ENCODE measurements at regions not wholly inside any gene's neighbourhood (a gene's known extent, or its start where the extent isn't known, plus 50 kb on each side); places are given as distances from the start of the nearest gene placed in this dataset.

GRCh38 chr16:86643671-86644070, 65.3 kb downstream of the FOXL1 start (continued):
- TF ChIP-seq PRDM15 (CRISPR knock-in tag; IDR thresholded peaks at IDR 0.05) (no peak), ATF2 (IDR thresholded peaks at IDR 0.05; ENCODE audit: low read length) (no peak)

GRCh38 chr16:86647561-86647960, 69.2 kb downstream of the FOXL1 start:
- no peak overlapping the region for H3K9ac ChIP-seq (ENCODE audit: control insufficient read depth, insufficient read depth, low read length)
- RAD21 ChIA-PET (ENCODE audit: unreplicated experiment) = no interaction called here
- no TSS peak for BruUV-seq (replicated peaks)
- H3K27me3 ChIP-seq (replicated peaks in 1 of 2; ENCODE audit: control insufficient read depth in 2 of 2, insufficient read depth in 2 of 2, low read length in 1 of 2) = no peaks in the 10 kb centered on the region
- CTCF ChIA-PET = no interaction called here
- WGBS (ENCODE audit: insufficient coverage, insufficient replicate concordance, low lambda C conversion rate, missing lambda C conversion rate) = 0% methylated on average over 2 of the region's 2 CpGs
- no peak overlapping the region for H3K27ac ChIP-seq (ENCODE audit: control insufficient read depth, insufficient read depth)
- in situ Hi-C loops (cut with MboI) = no loop called here
- no peaks in the 10 kb centered on the region for H3K9me3 ChIP-seq (replicated peaks; ENCODE audit: control insufficient read depth, insufficient read depth, low read length)
- FAIRE-seq = no peak
- intact Hi-C loops (cut with micrococcal nuclease; ENCODE audit: unreplicated experiment) = no loop called here
- no peaks in the 10 kb centered on the region for H4K20me1 ChIP-seq (ENCODE audit: control insufficient read depth, insufficient read depth)
- no peaks in the 10 kb centered on the region for H3K36me3 ChIP-seq (ENCODE audit: control insufficient read depth in 2 of 2, insufficient read depth in 2 of 2, low read length in 1 of 2)
- no peak overlapping the region for H3K4me2 ChIP-seq (ENCODE audit: control insufficient read depth, insufficient read depth)
- no peak for DNase-seq (ENCODE audit: low read depth, low spot score)
- no peak overlapping the region for H3K4me3 ChIP-seq
- POLR2A ChIA-PET = no interaction called here
- H3K4me1 ChIP-seq (ENCODE audit: control insufficient read depth, insufficient read depth, low read length) = no peaks in the 10 kb centered on the region
- no peak for ATAC-seq
- H3K79me2 ChIP-seq (ENCODE audit: control insufficient read depth, insufficient read depth, low read length) = no peaks in the 10 kb centered on the region
- H2AFZ ChIP-seq (ENCODE audit: control insufficient read depth, low read depth, low read length) = no peak overlapping the region
- SMC1A ChIA-PET (ENCODE audit: uncharacterized antibody, unreplicated experiment) = interaction anchor here (1.0 kb wide), 1 partner anchor 17 kb away, joined by 5 read pairs; no protein-coding TSS in a partner anchor
- TF ChIP-seq ZSCAN29 (IDR thresholded peaks at IDR 0.05) (no peak), CHD1 (IDR thresholded peaks at IDR 0.05; ENCODE audit: low read depth, low read length) (no peak), EGR1 (IDR thresholded peaks at IDR 0.05; ENCODE audit: borderline replicate concordance in 1 of 2, low read depth in 2 of 2, low read length in 2 of 2) (no peak), RCOR1 (conservative IDR thresholded peaks at IDR 0.05; ENCODE audit: low read depth, low read length) (no peak), USF1 (IDR thresholded peaks at IDR 0.05; ENCODE audit: borderline replicate concordance, extremely low read length, insufficient read depth, low read depth, low read length) (no peak), CHD2 (IDR thresholded peaks at IDR 0.05; ENCODE audit: borderline replicate concordance, low read depth, low read length) (no peak), PML (IDR thresholded peaks at IDR 0.05; ENCODE audit: low read length) (no peak), PBX3 (IDR thresholded peaks at IDR 0.05; ENCODE audit: insufficient replicate concordance, low read depth, low read length) (no peak), E2F4 (IDR thresholded peaks at IDR 0.05; ENCODE audit: low read depth, low read length) (no peak), BACH1 (IDR thresholded peaks at IDR 0.05; ENCODE audit: borderline replicate concordance) (no peak), FOS (IDR thresholded peaks at IDR 0.05; ENCODE audit: borderline replicate concordance, extremely low read depth, insufficient read length) (no peak), LARP7 (IDR thresholded peaks at IDR 0.05) (no peak), JUNB (IDR thresholded peaks at IDR 0.05) (no peak), TCF3 (IDR thresholded peaks at IDR 0.05; ENCODE audit: borderline replicate concordance, insufficient read depth, low read depth, low read length) (no peak)
